NCI-H146 (cell line): ENCODE measurements at regions not wholly inside any gene's neighbourhood (a gene's known extent, or its start where the extent isn't known, plus 50 kb on each side); places are given as distances from the start of the nearest gene placed in this dataset.
A peak's percentile ranks its signal among the peaks of the same experiment; 100 is the strongest.

Experiments used
- DNase-seq: peaks from one replicate; lab custom pipeline; 2025; lab: John Stamatoyannopoulos, UW

DNA sequence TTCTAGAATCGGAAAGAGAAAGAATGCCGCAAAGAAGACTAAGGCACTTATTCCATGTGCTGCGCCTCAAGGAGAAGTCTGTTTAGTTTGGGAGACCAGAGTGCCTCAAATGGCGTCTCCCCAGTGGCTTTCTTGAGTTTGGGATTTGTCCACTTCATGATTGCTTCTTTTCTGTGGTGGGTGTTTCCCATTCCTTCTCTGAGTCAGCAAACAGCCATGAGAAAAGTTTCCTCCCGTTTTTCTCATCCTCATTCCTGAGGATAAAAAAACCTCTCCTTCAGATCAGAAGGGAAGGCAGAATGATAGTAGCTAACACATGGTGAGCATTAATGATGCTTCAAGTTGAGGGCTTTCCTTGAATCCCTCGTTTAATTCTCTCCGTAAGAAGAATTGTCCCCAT, 275.9 kb upstream of the WWC1 start:
- DNase-seq = no peak

DNA sequence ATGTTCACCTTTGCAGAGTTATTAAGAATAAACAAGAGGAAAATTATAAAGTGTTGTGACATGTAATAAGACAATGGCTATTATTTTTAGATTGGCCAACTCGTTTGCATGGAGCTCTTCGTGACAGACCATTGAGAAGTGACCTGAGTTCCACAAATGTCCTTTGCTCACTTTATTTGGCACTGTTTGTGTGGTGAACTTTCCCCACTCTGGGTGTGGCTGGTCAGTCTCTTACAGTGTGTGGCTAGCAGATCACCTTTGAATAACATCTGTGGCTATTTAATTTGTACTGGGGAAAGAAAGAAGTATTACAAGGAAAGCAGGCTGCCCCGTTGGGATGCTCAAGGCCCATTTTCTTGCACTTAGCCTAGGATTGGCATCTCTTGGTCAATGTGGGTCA, 274.1 kb upstream of the WWC1 start:
- no peak for DNase-seq

DNA sequence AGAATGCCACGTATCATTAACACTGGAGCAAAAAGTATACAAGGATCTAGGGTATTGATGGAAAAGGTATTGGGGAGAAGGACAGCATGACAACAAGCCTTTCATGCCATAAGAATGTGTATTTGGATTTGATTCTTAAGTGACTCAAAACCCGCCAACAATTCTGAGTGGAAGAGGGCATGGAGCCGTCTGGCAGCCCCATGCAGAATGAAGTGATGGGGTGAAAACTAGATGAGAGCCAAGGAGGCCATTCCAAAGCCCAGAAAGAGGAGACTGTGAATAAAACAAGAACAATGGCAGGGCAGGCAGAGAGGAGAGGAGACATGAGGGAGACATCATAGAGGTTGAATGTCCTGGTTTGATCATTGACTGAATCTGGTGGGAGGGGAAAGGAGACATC, 272.3 kb upstream of the WWC1 start:
- DNase-seq = no peak

DNA sequence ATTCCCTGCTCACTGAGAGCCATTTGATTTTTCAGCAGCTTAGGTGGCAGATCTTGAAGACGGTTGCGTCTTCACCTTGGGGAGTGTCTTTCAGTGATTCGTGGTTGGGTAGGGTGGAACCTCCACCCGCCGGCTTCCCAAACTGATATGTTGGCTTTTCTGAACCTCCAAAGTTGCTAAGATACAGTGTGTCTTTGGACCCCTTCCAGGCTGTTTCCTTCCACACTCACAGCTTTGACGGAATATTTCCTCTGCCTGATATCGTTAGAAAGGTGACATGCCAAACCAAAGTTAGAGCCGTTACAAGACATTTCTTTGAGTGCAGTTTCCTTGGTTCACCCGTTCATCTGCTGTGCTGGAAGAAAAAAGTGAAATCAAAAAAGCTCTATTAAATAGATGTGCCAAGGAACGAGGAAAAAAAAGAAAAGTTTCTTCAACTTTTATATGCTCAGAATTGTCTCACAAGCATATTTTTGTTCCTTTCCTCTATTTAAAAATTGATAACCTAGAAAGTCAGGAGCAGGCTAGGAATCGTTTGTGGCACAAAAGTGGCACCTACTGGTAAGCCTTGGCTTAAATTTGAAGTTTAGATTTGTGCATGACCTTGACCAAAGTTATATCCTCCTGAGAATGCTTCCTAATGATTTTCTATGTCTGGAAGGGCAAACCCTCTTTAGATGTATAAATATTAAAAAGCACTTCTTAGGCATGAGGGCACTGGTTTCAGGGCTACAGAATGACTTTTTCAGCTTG, 270.7 kb upstream of the WWC1 start:
- DNase-seq = no peak

DNA sequence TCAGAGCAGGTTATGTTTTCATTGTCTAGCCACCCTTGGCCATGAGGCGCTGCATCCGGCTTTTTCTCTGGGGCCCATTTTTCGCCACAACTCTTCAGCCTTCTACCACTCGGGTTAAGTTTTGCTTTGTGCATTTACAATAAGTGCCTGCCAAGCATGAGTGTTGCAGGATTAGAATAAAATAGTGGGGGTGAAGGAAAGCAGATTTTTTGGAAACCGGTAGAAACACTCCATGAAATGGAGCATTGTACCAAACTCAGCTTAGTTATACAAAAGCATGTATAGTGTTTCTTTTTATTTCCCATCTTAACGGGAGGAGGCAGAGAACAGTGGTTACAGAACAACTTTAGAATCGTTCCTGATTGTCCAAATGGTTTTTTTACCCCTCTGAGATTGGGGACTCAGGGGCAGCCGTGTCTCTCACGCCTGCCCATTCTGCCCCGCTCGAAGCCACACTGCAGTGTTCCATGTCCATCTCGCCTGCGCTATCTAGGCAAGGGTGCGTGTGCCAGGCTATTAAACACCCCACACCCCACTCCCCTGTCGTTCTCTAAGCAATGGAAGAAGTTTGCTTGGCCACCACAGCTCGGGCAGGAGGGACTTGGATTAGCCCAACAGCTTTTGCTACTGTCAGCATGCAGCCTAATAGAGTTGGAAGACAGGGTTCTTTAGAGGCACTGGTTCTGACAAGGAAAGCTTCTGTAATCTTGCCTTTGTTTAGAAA, 268.8 kb upstream of the WWC1 start:
- DNase-seq = no peak

DNA sequence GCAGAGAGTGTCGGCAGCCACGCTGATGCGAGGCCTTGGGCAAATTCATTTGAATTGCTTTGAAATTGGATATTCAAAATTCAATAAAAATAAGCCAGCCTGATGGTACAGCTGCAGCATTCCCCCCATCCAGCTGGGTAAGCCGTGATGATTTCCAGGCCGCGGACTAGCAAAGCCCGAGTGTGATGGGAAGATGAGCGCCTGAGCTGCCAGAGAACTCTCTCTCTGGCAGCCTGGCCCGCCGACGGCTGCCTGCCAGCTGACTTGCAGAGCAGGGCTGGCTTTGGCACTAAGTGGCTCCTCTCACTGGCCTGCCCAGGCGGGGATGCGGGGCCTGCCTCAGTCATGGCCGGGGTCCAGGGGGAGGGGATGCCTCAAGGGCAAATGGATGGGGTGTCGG, 268.3 kb upstream of the WWC1 start:
- DNase-seq = peak; percentile 8

DNA sequence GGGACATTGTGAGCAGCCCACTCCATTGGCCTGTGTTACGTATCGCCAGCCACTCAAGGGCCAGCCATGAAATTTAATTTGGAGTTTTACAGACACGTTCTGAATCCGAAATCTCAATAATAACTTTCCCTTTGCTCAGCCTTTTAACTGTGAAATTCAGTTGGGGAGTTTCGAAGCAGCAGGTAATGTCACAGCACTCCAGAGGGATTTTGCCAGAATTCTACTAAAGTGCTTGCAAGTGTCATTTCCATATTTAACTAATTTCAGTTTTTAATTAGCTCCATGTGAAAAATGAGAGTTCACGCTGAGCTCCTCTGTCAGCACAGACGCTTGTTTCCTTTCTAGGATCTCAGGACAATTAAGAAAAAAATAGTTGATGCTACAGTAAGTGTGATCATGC, 267.1 kb upstream of the WWC1 start:
- DNase-seq = no peak

DNA sequence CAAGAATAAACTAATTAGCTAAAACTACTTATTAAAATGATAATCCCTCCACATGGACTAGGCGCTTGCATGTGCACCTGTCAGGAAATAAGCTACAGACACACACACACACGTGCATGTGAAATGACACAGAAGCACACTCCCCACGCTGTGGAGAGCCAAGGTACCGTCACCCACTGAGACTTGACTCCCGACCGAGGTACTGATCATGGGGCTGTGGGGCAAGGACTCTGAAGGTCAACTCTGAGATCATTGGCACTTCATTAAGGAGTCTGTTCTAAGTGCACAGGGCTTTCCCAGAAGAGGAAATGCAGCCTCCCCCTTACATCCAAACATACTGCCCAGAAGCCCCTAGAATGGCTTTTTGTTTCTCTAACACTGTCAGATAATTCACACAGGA, 264.4 kb upstream of the WWC1 start:
- DNase-seq = no peak

DNA sequence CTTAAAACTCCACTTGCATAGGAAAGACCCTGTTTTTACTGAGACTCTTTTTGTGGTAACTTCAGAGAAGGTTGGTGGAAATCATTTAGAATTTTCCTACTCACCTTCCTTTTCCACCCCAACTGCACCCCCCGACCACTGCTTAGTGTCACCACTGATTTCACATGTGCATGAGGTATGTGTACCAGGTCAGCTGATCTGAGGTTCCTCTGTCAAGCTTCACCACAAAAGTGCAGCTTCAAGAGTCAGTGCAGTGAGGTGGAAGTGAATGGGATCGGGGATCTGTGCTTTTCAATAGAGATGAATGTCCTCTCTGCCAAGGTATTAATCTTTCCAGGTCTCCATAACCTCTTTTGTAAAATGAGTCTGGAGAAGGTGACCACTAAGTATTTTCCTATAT, 260.5 kb upstream of the WWC1 start:
- no peak for DNase-seq

DNA sequence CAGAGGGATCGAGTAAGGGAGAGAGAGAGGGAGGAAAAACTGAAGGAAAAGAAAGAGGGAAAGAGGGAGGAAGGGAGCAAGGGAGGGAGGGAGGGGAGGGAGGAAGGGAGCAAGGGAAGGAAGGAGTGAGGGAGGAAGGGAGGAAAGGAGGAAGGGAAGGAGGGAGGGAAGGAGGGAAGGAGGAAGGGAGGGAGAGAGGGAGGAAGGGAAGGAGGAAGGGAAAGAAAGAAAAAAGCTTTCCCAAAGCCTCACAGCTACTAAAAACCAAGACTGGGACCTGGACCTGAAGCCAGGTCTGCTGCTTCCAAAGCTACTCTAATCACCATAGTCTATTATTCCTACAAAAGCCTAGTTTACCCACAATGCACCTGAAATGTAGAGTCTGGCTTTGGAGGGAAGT, 259.8 kb upstream of the WWC1 start:
- no peak for DNase-seq

DNA sequence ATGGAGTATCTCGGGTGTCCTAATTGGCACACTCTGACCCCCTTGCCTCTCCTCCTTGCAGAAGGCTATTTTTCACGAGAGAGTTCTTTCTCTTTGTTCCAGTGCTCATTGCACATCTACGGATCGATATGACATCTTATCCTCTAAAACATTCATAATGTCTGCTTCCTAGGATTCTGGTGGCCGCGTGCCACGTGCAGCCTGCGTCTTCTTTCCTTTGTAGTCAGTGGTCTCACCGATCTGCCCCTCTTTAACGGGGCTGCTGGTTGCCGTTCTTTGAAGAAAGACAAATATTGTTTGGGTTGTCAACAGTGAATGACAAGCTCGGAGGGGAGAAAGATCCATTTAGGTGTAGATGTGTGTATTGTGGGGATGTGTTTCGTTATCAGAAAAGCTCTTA, 252.4 kb upstream of the WWC1 start:
- DNase-seq = peak; percentile 21

DNA sequence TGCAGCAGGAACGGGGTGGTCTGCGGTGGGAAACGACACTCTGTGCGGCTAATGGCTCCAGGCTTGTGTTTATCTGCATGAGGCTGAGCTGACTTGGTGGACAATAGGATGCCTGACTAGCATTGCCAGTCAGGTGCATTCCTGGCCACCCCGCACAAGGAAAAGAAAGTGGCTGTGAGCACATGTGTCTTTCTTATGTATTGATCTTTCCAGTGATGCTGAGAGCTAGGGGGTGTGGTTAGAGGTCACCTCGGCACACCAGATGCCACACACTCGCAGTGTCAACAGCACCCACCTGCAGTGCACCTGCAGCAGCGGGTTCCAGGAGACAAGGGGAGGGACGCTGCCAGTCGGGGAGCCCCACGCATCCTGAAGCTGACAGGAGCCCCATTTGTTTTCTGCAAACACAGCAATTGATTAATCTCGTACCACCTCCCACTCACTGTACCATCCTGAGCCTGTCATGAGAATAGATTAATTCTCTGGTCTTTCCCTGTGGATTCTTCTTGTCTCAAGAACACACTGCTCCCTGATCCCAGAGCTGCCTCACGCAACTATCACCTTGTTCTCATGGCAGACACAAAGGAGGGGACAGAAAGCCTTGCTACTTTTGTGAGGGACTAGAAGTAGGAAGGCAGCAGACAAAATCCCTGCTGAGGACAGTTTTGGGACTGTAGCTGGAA, 251.7 kb upstream of the WWC1 start:
- DNase-seq = peak; percentile 89

DNA sequence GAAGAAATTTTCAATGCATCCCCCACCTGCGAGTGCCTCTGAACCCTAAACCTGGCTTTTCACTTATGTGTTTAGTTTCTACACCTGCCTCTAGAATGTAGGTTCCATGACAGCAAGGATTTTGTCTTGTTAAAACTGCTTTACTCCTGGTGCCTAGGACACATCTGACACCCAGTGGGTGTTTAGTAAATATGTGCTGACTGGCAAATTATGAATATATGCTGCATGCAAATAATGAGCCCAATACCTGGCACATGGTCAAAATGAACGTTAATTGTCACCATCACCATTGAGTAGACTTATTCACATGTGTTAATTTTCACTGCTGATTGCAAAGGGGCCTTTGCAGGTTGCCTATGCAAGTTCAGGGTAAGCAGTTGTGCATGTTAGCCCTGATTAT, 249.9 kb upstream of the WWC1 start:
- DNase-seq = no peak

DNA sequence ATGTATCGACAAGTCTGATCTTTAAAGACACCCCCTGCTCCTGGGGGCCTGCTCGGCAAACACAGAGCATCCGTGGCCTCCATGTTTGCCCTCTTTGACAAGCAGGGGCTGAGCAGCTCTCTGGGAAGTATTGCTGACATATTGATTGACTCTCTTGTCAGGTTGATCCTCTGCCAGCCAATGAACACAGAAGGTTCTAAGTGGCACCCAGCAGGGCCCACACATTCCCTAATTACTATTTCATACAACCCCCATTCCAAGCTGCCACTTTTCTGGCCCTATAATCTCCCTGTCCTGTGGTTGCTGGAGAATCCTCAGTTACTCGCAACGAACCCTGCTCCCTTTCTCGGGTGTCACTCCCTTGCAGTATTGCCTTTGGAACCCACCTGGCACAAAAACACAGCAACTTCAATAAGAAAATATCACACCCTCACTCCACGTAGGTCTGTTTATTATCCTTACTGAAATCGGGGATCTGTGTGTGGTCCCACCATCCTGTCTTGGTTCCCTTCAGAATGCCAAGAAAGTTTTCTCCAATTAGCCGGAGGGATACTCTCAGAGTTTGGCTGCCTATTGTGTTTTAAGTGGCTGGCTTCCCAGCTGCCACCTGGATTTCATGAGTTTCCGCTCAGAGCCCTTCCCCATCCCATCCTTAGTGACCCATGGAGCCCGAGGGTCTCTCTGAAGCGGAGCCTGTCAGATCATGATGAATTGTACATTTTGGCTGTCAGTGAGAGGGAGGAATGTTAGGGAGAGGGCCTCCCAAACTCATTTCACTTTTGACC, 249.0 kb upstream of the WWC1 start:
- DNase-seq = no peak

DNA sequence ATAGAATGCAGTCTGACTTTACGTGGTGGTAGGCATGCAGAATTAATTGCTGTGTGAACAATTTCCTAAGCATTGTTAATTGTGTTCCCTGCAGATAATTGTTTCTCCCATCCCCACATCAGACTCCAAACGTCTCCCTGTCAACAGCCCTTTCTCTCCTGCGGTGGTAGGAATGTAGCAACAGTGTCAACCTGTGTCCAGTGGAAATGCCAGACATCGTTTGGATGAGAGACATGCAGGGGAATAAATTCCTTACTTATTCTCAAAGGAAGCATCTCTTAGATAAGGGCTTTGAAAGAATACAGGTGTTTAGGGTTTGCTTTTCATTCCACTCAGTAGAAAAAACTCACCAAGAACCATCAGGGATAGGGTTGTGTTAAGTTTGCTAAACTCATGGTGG, 245.3 kb upstream of the WWC1 start:
- DNase-seq = peak; percentile 15

DNA sequence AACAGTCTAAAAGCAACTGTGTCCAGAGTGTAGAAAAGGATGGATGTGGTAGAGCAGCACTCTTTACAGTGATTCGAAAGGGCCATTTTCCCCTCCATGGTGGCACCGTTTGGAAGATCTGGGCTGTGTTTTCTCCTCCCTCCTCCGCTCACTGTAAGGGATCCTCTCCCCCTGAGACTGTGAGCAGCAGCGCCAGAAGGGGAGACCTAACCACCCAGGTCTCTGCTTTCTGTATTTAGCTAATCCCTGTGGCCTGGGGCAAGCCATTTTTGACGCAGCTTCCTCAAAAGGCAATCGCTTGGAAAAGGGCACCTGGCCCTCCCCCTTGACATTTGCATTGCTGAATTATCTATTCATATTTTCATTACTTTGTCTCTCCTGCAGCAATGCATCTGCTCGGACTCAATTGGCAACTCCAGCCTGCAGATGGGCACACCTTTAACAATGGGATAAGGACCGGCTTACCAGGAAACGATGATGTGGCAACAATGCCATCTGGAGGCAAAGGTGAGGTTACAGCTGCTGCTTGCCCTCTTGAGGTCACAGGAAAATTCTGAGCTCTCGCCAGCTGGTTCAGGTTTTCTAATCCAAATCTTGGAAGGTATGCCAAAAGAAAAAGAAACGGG, 244.3 kb upstream of the WWC1 start:
- peak; percentile 71 for DNase-seq

DNA sequence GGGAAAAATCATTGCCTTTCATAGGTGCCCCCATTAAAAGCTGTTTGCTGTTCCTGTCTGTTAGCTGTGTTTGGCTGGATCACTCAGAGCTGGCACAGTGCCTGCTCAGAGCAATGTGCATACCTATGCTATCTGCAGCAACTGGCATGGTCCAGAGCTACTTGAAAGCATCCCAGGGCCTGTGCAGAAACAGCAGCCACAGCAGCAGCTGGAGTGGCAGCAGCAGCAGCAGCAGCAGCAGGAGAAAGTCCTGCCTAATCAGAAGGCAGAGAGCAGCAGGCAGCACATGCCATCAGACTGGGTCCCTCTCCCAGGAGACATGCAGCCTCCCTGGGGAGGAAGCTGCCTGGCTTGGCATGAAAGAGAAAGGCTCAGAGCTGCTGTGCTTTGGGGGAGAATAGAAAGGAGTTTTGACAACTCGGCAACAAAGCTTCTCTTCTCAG, 243.8 kb upstream of the WWC1 start:
- DNase-seq = no peak

DNA sequence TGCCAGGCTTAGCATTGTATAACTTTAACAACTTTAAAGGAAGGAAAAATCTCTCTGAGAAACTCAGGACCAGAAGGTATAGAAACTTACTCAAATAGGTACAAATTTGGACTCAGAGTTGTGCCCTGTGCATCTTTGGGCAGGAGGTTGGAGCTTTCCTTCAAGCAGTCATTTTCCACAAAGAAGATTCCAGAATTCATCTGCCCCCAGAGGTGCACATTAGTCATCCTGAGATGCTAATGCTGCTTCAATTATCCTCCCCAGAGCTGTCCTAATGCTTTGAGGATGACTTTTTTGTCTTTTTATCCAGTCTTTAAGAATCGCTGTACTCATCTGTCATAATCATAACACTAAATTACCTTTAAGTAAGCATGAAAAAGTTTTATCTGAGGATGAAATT, 243.0 kb upstream of the WWC1 start:
- DNase-seq = no peak

DNA sequence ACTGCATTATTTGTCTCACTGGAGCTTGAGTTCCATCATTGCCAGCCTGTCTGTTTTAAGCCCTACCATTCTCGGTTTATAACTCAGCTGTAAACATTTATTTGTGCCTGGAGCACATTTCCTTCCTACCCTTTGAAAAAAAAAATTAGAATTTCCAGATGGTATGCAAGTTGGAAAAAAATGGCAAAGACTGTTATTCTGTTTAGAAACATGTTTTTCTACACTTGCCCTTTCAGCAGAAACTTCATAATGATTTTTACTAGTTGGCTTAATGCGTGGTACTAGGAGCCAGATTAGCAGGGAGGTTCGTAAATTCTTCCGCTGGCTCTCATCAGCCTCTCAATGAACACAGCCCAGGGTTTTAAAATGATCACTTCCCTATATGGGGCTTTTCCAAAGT, 238.8 kb upstream of the WWC1 start:
- no peak for DNase-seq

DNA sequence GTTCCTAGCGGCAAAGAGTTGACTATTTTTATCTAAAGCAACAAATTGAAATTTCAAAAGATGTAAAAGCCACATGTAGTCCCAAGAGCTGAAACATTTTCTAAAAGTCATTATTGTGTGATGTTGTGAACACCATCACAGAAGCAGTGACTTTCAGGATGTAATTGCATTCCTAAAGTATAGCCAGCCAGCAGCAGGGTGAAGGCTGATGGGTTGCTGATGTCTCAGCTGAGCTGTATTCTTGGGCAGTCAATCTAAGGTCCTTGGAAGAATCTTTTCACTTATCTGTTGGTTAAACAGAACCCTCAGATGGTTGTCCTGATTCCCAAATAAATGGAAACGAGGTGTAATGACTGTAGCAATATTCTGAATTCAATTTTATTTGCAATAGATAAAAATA, 237.4 kb upstream of the WWC1 start:
- no peak for DNase-seq

DNA sequence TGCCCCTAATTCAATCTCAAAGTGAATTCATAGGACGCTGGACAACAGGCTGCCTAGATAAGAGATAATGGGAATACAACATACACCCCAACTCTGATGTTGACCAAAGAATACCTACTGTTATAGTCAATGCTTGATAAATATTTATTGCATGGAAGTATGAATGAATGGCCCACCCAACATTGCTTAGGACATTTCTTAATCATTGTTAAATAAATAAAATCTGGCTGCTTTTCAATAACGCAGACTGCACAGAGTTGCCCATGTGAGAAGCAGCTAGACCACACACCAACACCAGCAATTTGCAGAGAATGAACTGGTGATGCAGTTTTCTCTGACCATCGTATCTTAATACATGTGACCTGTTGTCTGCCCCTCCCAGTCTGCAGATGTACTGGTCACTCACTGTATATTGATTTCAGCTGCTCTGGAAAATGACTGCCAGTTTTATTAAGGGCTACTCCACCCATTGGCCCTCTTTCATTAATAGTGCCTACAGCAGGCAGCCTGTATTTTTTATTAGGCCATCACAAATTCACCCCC, 236.2 kb upstream of the WWC1 start:
- DNase-seq = no peak

DNA sequence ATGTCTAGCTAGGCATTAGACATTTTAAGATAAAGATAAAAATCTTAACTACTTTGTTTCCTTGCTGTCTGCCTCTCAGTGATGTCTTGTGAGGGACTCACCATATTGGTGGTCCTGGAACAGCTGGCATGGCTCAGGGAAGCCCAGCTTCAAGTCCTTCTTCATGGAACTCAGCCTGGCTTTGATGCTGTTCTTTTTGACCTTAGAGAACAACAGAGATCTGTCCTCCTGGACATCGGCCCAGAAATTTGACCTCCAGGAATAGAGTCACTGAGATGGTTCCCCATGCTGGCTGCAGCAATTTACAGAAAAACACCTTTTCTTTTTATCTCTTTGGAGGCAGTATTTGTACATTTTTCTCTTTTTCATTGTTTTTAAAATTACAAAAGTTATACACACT, 235.5 kb upstream of the WWC1 start:
- no peak for DNase-seq
